ENCODE measurements at regions not wholly inside any gene's neighbourhood (a gene's known extent, or its start where the extent isn't known, plus 50 kb on each side); places are given as distances from the start of the nearest gene placed in this dataset.

- WGBS, result 57% methylated on average over 3 of the region's 3 CpGs
- TF ChIP-seq EGR1 (IDR thresholded peaks at IDR 0.05; ENCODE audit: low read depth in 2 of 2) (no peak), HNF4G (IDR thresholded peaks at IDR 0.05) (no peak), CTCF (IDR thresholded peaks at IDR 0.05; ENCODE audit: low read depth, low read length, missing input control) (no peak)
These were observed 337.1 kb upstream of the IRAK1BP1 start for GRCh38 chr6:78530208-78530607.

GRCh38 chr6:78533426-78533825 is 333.9 kb upstream of the IRAK1BP1 start:
- Histone ChIP-seq H3K36me3 (ENCODE audit: control insufficient read depth in 4 of 4, insufficient read depth in 3 of 4, low read depth in 1 of 4, low read length in 3 of 4) (no peaks in the 10 kb centered on the region), H3K27ac (ENCODE audit: low read depth in 1 of 2, low read length in 2 of 2) (no peak overlapping the region), H3K9me3 (ENCODE audit: control insufficient read depth in 4 of 4, low read length in 3 of 4) (no peaks in the 10 kb centered on the region), H3K27me3 (ENCODE audit: control insufficient read depth in 4 of 4, insufficient read depth in 4 of 4, low read length in 3 of 4) (no peaks in the 10 kb centered on the region), H3K9ac (ENCODE audit: low read depth in 1 of 2, low read length in 2 of 2) (no peak overlapping the region), H3K4me3 (ENCODE audit: low read depth in 1 of 3, low read length in 3 of 3) (no peak overlapping the region), H3K4me1 (ENCODE audit: control insufficient read depth in 4 of 4, insufficient read depth in 4 of 4, low read length in 3 of 4) (no peaks in the 10 kb centered on the region)
- 91% methylated on average over 3 of the region's 3 CpGs for WGBS
- TF ChIP-seq REST (IDR thresholded peaks at IDR 0.05), result no peak
- no peak for DNase-seq (ENCODE audit: low spot score)

More at GRCh38 chr6:78530208-78530607, 337.1 kb upstream of the IRAK1BP1 start:
- H3K27ac ChIP-seq (ENCODE audit: low read depth in 1 of 2, low read length in 2 of 2), result no peak overlapping the region
- no peak overlapping the region for H3K9ac ChIP-seq (ENCODE audit: low read depth in 1 of 2, low read length in 2 of 2)
- H3K36me3 ChIP-seq (ENCODE audit: control insufficient read depth in 4 of 4, insufficient read depth in 3 of 4, low read depth in 1 of 4, low read length in 3 of 4), result no peaks in the 10 kb centered on the region
- H3K4me3 ChIP-seq (ENCODE audit: low read depth in 1 of 3, low read length in 3 of 3), result no peak overlapping the region
- DNase-seq (ENCODE audit: low spot score), result no peak
- no peaks in the 10 kb centered on the region for H3K9me3 ChIP-seq (ENCODE audit: control insufficient read depth in 4 of 4, low read length in 3 of 4)
- no peaks in the 10 kb centered on the region for H3K4me1 ChIP-seq (ENCODE audit: control insufficient read depth in 4 of 4, insufficient read depth in 4 of 4, low read length in 3 of 4)
- no peaks in the 10 kb centered on the region for H3K27me3 ChIP-seq (ENCODE audit: control insufficient read depth in 4 of 4, insufficient read depth in 4 of 4, low read length in 3 of 4)

GRCh38 chr6:78533876-78534275 is 333.5 kb upstream of the IRAK1BP1 start:
- no peaks in the 10 kb centered on the region for H3K9me3 ChIP-seq (ENCODE audit: control insufficient read depth in 4 of 4, low read length in 3 of 4)
- H3K27ac ChIP-seq (ENCODE audit: low read depth in 1 of 2, low read length in 2 of 2), result no peak overlapping the region
- no peaks in the 10 kb centered on the region for H3K4me1 ChIP-seq (ENCODE audit: control insufficient read depth in 4 of 4, insufficient read depth in 4 of 4, low read length in 3 of 4)
- H3K27me3 ChIP-seq (ENCODE audit: control insufficient read depth in 4 of 4, insufficient read depth in 4 of 4, low read length in 3 of 4), result no peaks in the 10 kb centered on the region
- H3K9ac ChIP-seq (ENCODE audit: low read depth in 1 of 2, low read length in 2 of 2), result no peak overlapping the region
- no peak for DNase-seq (ENCODE audit: low spot score)
- TF ChIP-seq JUND (IDR thresholded peaks at IDR 0.05) (no peak), YY1 (IDR thresholded peaks at IDR 0.05) (no peak)
- no peak overlapping the region for H3K4me3 ChIP-seq (ENCODE audit: low read depth in 1 of 3, low read length in 3 of 3)
- H3K36me3 ChIP-seq (ENCODE audit: control insufficient read depth in 4 of 4, insufficient read depth in 3 of 4, low read depth in 1 of 4, low read length in 3 of 4), result no peaks in the 10 kb centered on the region

- H3K4me3 ChIP-seq (ENCODE audit: low read depth in 1 of 3, low read length in 3 of 3), result no peak overlapping the region
- H3K9ac ChIP-seq (ENCODE audit: low read depth in 1 of 2, low read length in 2 of 2), result no peak overlapping the region
- WGBS, result 78% methylated on average over 2 of the region's 2 CpGs
- no peaks in the 10 kb centered on the region for H3K9me3 ChIP-seq (ENCODE audit: control insufficient read depth in 4 of 4, low read length in 3 of 4)
- no peaks in the 10 kb centered on the region for H3K4me1 ChIP-seq (ENCODE audit: control insufficient read depth in 4 of 4, insufficient read depth in 4 of 4, low read length in 3 of 4)
- no peak overlapping the region for H3K27ac ChIP-seq (ENCODE audit: low read depth in 1 of 2, low read length in 2 of 2)
- no peaks in the 10 kb centered on the region for H3K27me3 ChIP-seq (ENCODE audit: control insufficient read depth in 4 of 4, insufficient read depth in 4 of 4, low read length in 3 of 4)
- no peak for DNase-seq (ENCODE audit: low spot score)
- H3K36me3 ChIP-seq (ENCODE audit: control insufficient read depth in 4 of 4, insufficient read depth in 3 of 4, low read depth in 1 of 4, low read length in 3 of 4), result no peaks in the 10 kb centered on the region
- no peak for TF ChIP-seq GABPA (IDR thresholded peaks at IDR 0.05 in 1 of 2, conservative IDR thresholded peaks at IDR 0.05 in 1 of 2)
- no peak for TF ChIP-seq RAD21 (IDR thresholded peaks at IDR 0.05)
- no peak for TF ChIP-seq NR2F2 (IDR thresholded peaks at IDR 0.05)
- no peak for TF ChIP-seq FOXA1 (IDR thresholded peaks at IDR 0.05)
- TF ChIP-seq TAF1 (conservative IDR thresholded peaks at IDR 0.05), result no peak
- no peak for TF ChIP-seq HNF4G (IDR thresholded peaks at IDR 0.05)
- TF ChIP-seq YY1 (IDR thresholded peaks at IDR 0.05), result no peak
- TF ChIP-seq RXRA (IDR thresholded peaks at IDR 0.05), result no peak
- no peak for TF ChIP-seq ATF3 (IDR thresholded peaks at IDR 0.05)
- no peak for TF ChIP-seq EGR1 (IDR thresholded peaks at IDR 0.05; ENCODE audit: low read depth in 2 of 2)
- no peak for TF ChIP-seq FOXA2 (IDR thresholded peaks at IDR 0.05)
- no peak for TF ChIP-seq JUND (IDR thresholded peaks at IDR 0.05)
- TF ChIP-seq HNF4A (conservative IDR thresholded peaks at IDR 0.05), result no peak
- TF ChIP-seq REST (IDR thresholded peaks at IDR 0.05), result no peak
- no peak for TF ChIP-seq SP1 (IDR thresholded peaks at IDR 0.05)
These were observed 329.3 kb upstream of the IRAK1BP1 start for GRCh38 chr6:78538002-78538401.
